ENCODE measurements at regions not wholly inside any gene's neighbourhood (a gene's known extent, or its start where the extent isn't known, plus 50 kb on each side); places are given as distances from the start of the nearest gene placed in this dataset.

DNA sequence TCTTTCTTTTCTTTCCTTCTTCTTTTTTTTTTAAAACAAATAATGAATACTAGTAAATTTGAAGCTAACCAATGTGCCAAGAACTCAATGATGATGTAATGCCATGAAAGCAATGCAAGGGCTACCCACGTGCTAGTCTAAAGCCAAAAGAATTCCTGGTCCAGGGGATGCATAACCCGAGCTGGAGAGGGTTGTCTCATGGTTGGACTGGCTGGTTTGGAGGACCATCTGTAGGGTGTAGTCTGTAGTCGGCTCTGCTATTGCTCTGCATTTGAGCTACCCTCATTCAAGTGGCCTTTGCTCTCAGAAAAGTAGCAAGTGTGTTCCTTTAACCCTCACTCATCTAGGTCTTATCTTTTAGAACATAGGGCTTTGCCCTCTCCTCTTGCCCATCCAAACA is 469.6 kb upstream of the CELF4 start:
- intact Hi-C loops (cut with DNase I): no loop called here
- H3K9me3 ChIP-seq: no peaks in the 10 kb centered on the region
- no peak for ATAC-seq

DNA sequence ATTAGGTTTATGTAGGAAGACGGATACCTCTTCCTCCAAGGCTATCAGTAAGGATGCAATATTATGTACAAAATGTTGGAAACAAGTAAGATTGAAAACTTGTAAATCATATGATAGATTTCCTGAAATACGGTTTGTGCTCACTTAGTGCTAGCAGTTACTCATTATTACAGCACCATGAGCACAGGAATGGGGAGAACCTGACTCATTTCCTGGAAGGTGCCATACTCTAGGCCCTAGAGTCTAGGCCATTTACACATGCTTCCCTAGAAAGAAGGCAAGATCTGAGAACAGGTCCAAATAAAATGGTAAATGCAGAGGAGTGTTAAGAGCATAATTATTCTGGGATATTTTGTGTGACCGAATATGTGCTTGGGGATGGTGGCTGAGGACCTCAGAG is 467.7 kb upstream of the CELF4 start:
- Histone ChIP-seq H3K4me1 (no peaks in the 10 kb centered on the region), H3K27me3 (ENCODE audit: low read depth) (no peaks in the 10 kb centered on the region), H3K9me3 (no peaks in the 10 kb centered on the region), H3K4me3 (no peak overlapping the region), H3K27ac (no peak overlapping the region), H3K36me3 (no peaks in the 10 kb centered on the region)
- DNase-seq (no peak), ATAC-seq (no peak)
- TF ChIP-seq, protein P1, sequence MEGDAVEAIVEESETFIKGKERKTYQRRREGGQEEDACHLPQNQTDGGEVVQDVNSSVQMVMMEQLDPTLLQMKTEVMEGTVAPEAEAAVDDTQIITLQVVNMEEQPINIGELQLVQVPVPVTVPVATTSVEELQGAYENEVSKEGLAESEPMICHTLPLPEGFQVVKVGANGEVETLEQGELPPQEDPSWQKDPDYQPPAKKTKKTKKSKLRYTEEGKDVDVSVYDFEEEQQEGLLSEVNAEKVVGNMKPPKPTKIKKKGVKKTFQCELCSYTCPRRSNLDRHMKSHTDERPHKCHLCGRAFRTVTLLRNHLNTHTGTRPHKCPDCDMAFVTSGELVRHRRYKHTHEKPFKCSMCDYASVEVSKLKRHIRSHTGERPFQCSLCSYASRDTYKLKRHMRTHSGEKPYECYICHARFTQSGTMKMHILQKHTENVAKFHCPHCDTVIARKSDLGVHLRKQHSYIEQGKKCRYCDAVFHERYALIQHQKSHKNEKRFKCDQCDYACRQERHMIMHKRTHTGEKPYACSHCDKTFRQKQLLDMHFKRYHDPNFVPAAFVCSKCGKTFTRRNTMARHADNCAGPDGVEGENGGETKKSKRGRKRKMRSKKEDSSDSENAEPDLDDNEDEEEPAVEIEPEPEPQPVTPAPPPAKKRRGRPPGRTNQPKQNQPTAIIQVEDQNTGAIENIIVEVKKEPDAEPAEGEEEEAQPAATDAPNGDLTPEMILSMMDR (IDR thresholded peaks at IDR 0.05): no peak
- intact Hi-C loops (cut with DNase I): no loop called here

More for the DNA sequence above, 469.6 kb upstream of the CELF4 start:
- TF ChIP-seq, protein P1 (IDR thresholded peaks at IDR 0.05): no peak
- H3K27ac ChIP-seq: no peak overlapping the region
- DNase-seq: no peak
- no peaks in the 10 kb centered on the region for H3K4me1 ChIP-seq
- no peaks in the 10 kb centered on the region for H3K36me3 ChIP-seq
- no peaks in the 10 kb centered on the region for H3K27me3 ChIP-seq (ENCODE audit: low read depth)
- no peak overlapping the region for H3K4me3 ChIP-seq

DNA sequence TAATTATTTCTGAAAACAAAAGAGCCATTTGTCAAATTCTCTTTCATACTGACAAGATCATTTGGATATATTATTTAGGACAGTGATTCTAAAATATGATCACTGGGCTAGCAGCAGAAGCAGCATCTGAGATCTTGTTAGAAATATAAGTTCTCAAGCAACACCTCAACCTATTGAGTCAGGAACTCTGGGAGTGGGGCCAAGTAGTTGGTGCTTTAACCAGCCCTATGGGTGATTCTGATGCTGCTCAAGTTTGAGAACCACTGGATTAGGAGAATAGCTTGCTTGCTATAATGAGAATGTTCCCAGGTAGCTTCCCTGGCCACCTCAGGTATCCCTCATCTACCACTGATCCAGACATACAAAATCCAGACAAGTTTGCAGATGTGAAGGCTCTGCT is 466.9 kb upstream of the CELF4 start:
- no peak overlapping the region for H3K27ac ChIP-seq
- H3K27me3 ChIP-seq (ENCODE audit: low read depth): no peaks in the 10 kb centered on the region
- no peaks in the 10 kb centered on the region for H3K4me1 ChIP-seq
- H3K4me3 ChIP-seq: no peak overlapping the region
- intact Hi-C loops (cut with DNase I): no loop called here
- no peak for ATAC-seq
- no peaks in the 10 kb centered on the region for H3K36me3 ChIP-seq
- no peaks in the 10 kb centered on the region for H3K9me3 ChIP-seq
- no peak for DNase-seq
- TF ChIP-seq, protein P1 (IDR thresholded peaks at IDR 0.05): no peak

DNA sequence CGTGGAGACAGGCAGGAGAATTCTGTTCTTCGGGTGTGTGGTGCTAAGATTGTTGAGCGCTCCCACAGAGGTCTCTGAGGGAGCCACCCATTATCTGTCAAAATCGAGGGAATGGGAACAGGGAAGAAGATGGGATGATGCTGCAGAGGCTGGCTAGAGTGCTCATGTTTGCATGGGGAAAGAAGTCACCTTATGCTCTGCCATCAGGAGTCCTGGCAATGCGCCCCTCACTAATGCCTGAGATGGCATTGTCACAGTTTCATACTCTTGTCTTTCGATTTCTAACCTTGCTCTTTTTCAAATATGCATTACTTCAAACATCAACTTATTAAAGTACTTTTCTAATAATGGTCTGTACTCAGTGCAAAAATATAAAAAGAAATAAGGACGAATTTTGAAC is 463.3 kb upstream of the CELF4 start:
- intact Hi-C loops (cut with DNase I): no loop called here
- Histone ChIP-seq H3K36me3 (no peaks in the 10 kb centered on the region), H3K4me3 (no peak overlapping the region), H3K27me3 (ENCODE audit: low read depth) (no peaks in the 10 kb centered on the region), H3K27ac (no peak overlapping the region), H3K9me3 (no peaks in the 10 kb centered on the region), H3K4me1 (no peaks in the 10 kb centered on the region)
- ATAC-seq: no peak
- TF ChIP-seq, protein P1 (IDR thresholded peaks at IDR 0.05): no peak
- DNase-seq: no peak

DNA sequence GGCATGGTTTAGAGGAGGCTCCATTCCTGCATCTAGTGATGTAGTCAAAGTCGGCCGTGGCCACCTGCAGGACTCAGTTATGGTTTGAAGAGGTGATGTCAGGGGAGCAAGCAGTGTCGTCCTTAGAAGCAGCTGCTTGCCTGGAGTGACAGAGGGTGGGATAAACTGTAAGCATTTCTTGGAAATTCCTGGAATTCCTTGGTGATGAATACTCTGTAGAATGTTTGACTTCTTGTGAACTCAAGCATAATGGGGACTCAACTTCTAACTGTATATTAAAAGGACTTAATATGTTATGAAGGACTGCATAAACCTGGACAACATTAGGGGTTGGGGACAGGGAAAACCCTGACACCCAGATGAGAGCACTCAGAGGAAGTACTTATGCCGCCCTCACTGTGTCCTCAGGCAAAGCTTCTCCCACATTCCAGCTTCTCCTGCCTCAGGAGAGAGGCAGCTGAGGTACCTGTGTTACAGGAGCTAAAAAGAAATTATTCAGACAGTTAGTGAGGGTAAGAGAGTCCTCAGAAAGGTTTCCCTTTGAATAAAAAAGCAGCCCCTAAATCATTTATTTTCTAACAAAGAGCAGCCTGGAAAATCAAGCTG is 459.9 kb upstream of the CELF4 start:
- H3K27me3 ChIP-seq (ENCODE audit: low read depth): no peaks in the 10 kb centered on the region
- intact Hi-C loops (cut with DNase I): no loop called here
- TF ChIP-seq, protein P1 (IDR thresholded peaks at IDR 0.05): no peak
- no peaks in the 10 kb centered on the region for H3K9me3 ChIP-seq
- H3K4me1 ChIP-seq: no peaks in the 10 kb centered on the region
- H3K36me3 ChIP-seq: no peaks in the 10 kb centered on the region
- no peak overlapping the region for H3K27ac ChIP-seq
- ATAC-seq: no peak
- no peak overlapping the region for H3K4me3 ChIP-seq
- no peak for DNase-seq
